Hepatocyte (in vitro differentiated cells): ENCODE measurements at regions not wholly inside any gene's neighbourhood (a gene's known extent, or its start where the extent isn't known, plus 50 kb on each side); places are given as distances from the start of the nearest gene placed in this dataset.

Experiments
- EZH2phosphoT487 ChIP-seq: fragments of 200-600 bp; sonication (generic); IDR thresholded peaks from one replicate; pipeline ENCODE4 v1.6.1; 2018; ENCODE audit warnings: antibody characterized with exemption, mild to moderate bottlenecking, low read depth, moderate library complexity; ENCODE audit not compliant: unreplicated experiment, severe bottlenecking
- TF ChIP-seq, protein P1 (sequence below): fragments of 200-600 bp; sonication (generic); IDR thresholded peaks from 2 replicates; pipeline ENCODE4 v1.5.1; 2016; ENCODE audit warnings: antibody characterized with exemption, mild to moderate bottlenecking; ENCODE audit not compliant: poor library complexity

DNA sequence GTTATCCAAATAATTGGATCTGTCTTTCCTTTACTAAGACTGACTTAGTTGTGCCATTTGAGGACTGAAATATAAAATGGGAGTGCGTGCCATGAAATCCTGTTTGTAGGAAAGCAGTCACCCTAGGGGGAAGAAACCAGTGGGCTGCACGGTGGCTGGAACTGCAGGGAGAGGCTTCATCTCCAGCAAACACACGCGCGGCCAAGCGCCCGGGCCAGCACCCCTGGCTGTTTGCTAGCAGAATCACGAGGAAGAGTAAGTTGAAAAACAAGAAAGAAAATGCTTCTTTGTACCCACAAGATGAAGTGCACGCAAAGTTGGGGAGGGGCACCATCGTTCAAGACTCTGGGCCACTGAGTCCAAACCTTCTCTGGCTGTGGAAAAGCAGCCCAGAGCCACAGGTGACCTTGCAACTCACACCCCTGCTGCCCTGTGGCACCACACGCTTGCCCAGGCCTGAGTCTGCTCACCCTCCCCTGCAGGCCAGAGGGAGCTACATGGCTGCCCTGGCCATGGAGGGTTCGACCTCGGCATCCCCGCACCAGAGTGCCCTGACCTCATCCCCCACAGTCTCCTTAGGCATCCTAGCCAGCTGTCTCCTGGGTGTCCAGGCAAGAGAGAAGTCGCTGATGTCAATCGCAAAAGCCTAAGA lies 55.2 kb downstream of the IRX2 start:
- TF ChIP-seq, protein P1, sequence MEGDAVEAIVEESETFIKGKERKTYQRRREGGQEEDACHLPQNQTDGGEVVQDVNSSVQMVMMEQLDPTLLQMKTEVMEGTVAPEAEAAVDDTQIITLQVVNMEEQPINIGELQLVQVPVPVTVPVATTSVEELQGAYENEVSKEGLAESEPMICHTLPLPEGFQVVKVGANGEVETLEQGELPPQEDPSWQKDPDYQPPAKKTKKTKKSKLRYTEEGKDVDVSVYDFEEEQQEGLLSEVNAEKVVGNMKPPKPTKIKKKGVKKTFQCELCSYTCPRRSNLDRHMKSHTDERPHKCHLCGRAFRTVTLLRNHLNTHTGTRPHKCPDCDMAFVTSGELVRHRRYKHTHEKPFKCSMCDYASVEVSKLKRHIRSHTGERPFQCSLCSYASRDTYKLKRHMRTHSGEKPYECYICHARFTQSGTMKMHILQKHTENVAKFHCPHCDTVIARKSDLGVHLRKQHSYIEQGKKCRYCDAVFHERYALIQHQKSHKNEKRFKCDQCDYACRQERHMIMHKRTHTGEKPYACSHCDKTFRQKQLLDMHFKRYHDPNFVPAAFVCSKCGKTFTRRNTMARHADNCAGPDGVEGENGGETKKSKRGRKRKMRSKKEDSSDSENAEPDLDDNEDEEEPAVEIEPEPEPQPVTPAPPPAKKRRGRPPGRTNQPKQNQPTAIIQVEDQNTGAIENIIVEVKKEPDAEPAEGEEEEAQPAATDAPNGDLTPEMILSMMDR, result no peak
- TF ChIP-seq EZH2phosphoT487, result no peak
